ENCODE measurements at regions not wholly inside any gene's neighbourhood (a gene's known extent, or its start where the extent isn't known, plus 50 kb on each side); places are given as distances from the start of the nearest gene placed in this dataset.

DNA sequence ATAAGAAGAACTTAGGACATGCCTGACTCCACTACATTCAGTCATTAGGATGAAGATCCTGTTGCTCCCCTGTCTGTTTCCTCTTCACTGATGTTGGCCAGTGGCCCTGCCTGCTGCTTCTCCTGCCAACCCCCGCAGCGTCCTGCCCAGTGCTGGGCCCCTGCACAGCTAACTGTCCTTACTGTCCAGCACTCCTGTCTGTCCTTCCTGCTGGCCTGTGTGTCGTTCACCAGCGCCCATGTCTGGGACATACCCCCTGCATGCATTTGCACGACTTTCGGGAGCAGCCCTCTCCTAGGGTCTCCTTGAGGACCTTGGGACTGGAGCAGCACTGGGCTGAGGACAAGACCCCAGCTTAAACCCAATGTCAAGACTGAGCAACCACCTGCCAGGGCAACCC lies 547.6 kb downstream of the BNC2 start:
- Histone ChIP-seq H3K9me3 (no peaks in the 10 kb centered on the region), H3K36me3 (replicated peaks in 1 of 2; ENCODE audit: control insufficient read depth in 1 of 2, insufficient read depth in 2 of 2, low read length in 1 of 2) (no peaks in the 10 kb centered on the region), H3K4me3 (ENCODE audit: low read depth in 2 of 2, low read length in 1 of 2) (no peak overlapping the region), H3K27me3 (ENCODE audit: insufficient read depth) (no peaks in the 10 kb centered on the region), H2AFZ (ENCODE audit: low read depth) (no peak overlapping the region), H3K4me1 (ENCODE audit: control insufficient read depth in 1 of 2, insufficient read depth in 2 of 2, low read depth in 1 of 2, low read length in 1 of 2) (peaks cover 0 to 1% of the 10 kb centered on the region in 2 experiments; a peak in 1 of 4 replicates), H3K79me2 (ENCODE audit: insufficient read depth) (no peaks in the 10 kb centered on the region), H3K9me2 (no peaks in the 10 kb centered on the region), H3K4me2 (no peak overlapping the region), H4K20me1 (ENCODE audit: insufficient read depth) (no peaks in the 10 kb centered on the region), H3K27ac (ENCODE audit: low read depth in 2 of 2, low read length in 1 of 2) (no peak overlapping the region), H3K9ac (no peak overlapping the region), H3F3A (replicated peaks; ENCODE audit: insufficient read depth) (no peaks in the 10 kb centered on the region)
- ChIA-PET CTCF (no interaction called here), POLR2A (interaction anchor here (0.6 kb wide), 1 partner anchor 172 kb away, joined by 3 read pairs; no protein-coding TSS in a partner anchor)
- DNase-seq = no peak
- TF ChIP-seq GATA2 (CRISPR knock-in tag; IDR thresholded peaks at IDR 0.05) (no peak), TCF12 (IDR thresholded peaks at IDR 0.05) (no peak), POLR2AphosphoS5 (IDR thresholded peaks at IDR 0.05; ENCODE audit: low read depth, low read length) (no peak), MEF2A (IDR thresholded peaks at IDR 0.05; ENCODE audit: borderline replicate concordance, low read depth) (no peak), GABPA (IDR thresholded peaks at IDR 0.05; ENCODE audit: low read depth) (no peak), EP300 (IDR thresholded peaks at IDR 0.05; ENCODE audit: borderline replicate concordance in 1 of 2, low read depth in 1 of 2, low read length in 1 of 2) (no peak), FOXJ3 (CRISPR knock-in tag; IDR thresholded peaks at IDR 0.05) (no peak), USF1 (IDR thresholded peaks at IDR 0.05; ENCODE audit: borderline replicate concordance, low read depth) (no peak), NRF1 (IDR thresholded peaks at IDR 0.05; ENCODE audit: low read depth, low read length) (no peak), SIN3A (IDR thresholded peaks at IDR 0.05; ENCODE audit: borderline replicate concordance, low read depth, low read length) (no peak)
- WGBS (ENCODE audit: low lambda C conversion rate) = 89% methylated on average over 5 of the region's 6 CpGs

DNA sequence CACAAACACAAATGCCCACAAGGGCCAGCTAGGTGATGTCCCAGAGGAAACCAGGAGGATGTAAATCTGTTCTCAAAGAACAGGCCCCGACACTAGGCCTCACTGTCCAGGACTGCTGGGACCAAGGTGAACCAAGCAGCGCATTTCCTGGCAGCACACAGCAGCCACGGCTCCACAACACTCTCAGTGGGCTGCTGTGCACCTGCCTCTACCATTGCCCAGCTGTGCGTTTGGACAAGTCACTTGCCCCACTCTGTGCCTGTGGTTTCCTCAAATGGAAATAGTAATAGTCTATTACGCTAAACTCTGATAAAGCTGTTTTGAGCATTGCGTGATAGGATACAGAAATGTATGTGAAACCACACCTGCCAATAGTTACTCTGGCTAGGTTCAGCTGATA lies 544.5 kb downstream of the BNC2 start:
- Histone ChIP-seq H2AFZ (ENCODE audit: low read depth) (no peak overlapping the region), H3K27ac (ENCODE audit: low read depth in 2 of 2, low read length in 1 of 2) (no peak overlapping the region), H3K9ac (no peak overlapping the region), H3K4me3 (ENCODE audit: low read depth in 2 of 2, low read length in 1 of 2) (no peak overlapping the region), H3K4me1 (ENCODE audit: control insufficient read depth in 1 of 2, insufficient read depth in 2 of 2, low read depth in 1 of 2, low read length in 1 of 2) (no peaks in the 10 kb centered on the region; a peak in 1 of 4 replicates), H4K20me1 (ENCODE audit: insufficient read depth) (no peaks in the 10 kb centered on the region), H3K9me2 (no peaks in the 10 kb centered on the region), H3F3A (replicated peaks; ENCODE audit: insufficient read depth) (no peaks in the 10 kb centered on the region), H3K4me2 (no peak overlapping the region), H3K9me3 (no peaks in the 10 kb centered on the region), H3K36me3 (replicated peaks in 1 of 2; ENCODE audit: control insufficient read depth in 1 of 2, insufficient read depth in 2 of 2, low read length in 1 of 2) (no peaks in the 10 kb centered on the region), H3K79me2 (ENCODE audit: insufficient read depth) (no peaks in the 10 kb centered on the region), H3K27me3 (ENCODE audit: insufficient read depth) (no peaks in the 10 kb centered on the region)
- TF ChIP-seq, protein P1, sequence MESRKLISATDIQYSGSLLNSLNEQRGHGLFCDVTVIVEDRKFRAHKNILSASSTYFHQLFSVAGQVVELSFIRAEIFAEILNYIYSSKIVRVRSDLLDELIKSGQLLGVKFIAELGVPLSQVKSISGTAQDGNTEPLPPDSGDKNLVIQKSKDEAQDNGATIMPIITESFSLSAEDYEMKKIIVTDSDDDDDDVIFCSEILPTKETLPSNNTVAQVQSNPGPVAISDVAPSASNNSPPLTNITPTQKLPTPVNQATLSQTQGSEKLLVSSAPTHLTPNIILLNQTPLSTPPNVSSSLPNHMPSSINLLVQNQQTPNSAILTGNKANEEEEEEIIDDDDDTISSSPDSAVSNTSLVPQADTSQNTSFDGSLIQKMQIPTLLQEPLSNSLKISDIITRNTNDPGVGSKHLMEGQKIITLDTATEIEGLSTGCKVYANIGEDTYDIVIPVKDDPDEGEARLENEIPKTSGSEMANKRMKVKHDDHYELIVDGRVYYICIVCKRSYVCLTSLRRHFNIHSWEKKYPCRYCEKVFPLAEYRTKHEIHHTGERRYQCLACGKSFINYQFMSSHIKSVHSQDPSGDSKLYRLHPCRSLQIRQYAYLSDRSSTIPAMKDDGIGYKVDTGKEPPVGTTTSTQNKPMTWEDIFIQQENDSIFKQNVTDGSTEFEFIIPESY (IDR thresholded peaks at IDR 0.05; ENCODE audit: borderline replicate concordance, low read depth) = no peak
- WGBS (ENCODE audit: low lambda C conversion rate) = 95% methylated on average over 5 of the region's 6 CpGs
- CTCF ChIA-PET = interaction anchor here (1.3 kb wide), 2 partner anchors 9 to 16 kb away, joined by 3 read pairs; no protein-coding TSS in a partner anchor
- POLR2A ChIA-PET = no interaction called here
- DNase-seq = no peak

Measured in SK-N-SH (cell line).